GM21423 (cell line): ENCODE measurements at regions not wholly inside any gene's neighbourhood (a gene's known extent, or its start where the extent isn't known, plus 50 kb on each side); places are given as distances from the start of the nearest gene placed in this dataset.

Experiments used
- ATAC-seq: cut with Tn5 transposase; IDR thresholded peaks from one replicate; pipeline ENCODE4 v1.9.1; 2021; ENCODE audit warnings: mild to moderate bottlenecking, moderate library complexity; ENCODE audit not compliant: unreplicated experiment

GRCh38 chr3:187821616-187822317 lies 76.5 kb upstream of the BCL6 start:
- no peak for ATAC-seq

DNA sequence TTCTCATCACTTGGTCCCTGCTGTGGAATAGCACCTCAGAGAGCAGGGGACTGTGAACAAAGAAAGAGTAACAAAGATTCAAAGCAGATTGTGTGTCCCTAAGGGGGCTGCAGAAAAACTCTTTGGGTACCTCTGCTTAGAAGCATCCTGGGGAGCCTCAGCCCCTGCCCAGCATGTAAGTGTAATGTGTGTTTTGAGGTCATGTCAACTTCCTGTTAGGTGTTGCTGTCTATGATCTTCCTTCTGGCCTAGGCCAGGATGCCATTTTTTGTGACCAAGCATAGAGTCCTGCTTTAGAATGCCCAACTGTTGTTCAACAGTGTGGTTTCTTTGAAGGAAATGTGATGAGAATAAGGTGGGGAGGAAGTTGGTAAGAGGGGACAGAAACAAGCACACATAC lies 77.1 kb upstream of the BCL6 start:
- ATAC-seq: no peak

GRCh38 chr3:187823746-187824145 lies 78.5 kb upstream of the BCL6 start:
- ATAC-seq: no peak

GRCh38 chr3:187827723-187828122 lies 82.5 kb upstream of the BCL6 start:
- no peak for ATAC-seq

DNA sequence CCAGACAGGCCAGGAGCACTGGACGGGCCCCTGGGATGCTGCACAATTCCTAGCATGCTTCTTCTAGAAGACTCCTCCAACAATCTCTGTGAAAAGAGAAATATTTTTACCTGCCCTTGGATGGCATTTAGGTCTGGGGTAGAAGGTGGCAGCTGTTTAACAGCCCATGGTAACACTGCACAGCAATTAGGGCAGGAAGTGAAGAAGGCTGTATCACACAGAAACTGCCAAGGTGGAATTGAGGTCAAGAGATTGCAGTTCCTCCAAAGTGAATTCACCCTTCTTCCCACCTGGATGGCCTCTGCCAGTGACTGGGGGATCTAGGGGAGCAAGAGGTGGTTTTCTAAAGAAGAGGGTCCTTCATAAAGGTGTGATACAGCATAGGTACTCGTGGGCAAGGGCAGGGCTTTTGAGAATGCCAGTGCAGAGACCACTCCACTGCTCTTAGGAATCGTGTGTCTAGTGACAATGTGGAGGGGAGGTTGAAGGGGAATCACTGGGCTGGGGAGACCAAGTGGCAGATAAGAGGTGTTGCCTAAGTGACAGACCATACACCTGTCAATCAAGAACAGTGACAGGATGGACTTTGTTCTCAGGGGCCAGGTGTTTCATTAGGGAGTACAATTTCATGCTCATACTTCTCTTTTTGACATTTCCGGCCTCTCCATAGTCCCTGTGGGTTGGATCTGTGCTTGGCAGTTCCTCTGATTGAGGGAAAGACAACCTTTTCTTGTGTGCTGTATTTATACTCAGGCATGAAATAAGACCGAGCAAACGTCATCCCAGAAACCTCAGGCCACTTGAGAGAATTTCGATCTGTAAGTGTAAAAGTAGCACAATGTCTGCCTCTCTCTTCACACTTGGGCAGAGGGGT lies 83.5 kb upstream of the BCL6 start:
- ATAC-seq: peak; percentile 88

DNA sequence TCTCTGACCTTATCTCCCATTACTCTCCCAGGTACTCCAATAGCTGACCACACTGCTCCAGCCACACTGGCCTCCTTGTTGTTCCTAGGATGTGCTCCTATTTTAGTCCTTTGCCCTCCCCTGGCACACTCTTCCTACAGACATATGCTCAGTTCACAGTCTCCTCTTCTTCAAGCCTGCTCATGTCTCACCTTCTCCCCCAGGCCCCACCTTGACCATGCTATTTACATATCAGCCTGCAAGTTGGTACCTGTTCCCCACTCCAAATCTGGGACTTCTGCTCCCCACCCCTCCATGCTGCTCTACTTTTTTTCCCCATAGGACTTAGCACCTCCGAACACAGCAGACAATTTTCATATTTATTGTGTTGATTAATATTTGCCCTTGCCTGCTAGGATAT lies 84.9 kb upstream of the BCL6 start:
- no peak for ATAC-seq

DNA sequence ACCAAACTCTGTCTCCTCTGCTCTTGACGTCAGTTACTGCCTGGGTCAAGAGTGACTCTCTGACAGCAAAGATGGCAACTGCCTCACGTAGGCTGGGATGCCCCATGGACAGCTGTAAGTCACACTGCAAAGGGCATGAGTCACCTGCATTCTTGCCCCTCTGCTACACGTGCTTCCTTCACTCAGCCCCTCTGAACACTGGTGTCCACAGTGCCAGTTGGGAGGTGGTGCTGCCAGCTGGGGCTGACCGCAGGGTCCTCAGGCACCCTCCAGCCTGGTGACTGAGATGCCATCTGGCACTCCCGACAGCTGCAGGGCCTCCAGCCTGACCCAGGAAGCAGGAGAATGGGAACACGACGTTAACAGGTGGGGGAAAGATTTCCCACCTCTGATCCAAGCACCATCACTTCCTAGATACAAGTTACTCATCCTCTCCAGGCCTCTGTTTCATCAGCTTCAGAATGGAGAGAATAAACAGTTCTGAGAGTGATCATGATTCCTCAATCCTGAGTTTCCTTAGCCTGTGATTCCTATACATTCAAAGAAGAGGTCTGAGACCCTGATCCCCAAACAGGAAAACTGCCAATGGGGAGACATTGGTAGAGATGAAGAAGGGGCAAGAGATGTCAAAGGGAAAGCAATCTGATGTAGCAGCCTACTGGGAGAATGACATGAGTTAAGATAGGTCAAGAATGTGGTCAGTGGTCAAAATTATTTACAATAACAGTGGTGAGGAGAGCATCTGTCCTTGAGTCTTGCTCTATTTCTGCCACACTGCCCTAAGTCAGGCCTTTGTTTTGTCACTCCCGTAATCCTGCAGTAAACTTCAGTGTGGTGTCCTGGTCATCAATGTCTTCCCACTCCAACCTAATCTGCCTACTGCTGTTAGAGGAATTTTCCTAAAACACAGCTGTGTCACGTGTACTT lies 86.1 kb upstream of the BCL6 start:
- no peak for ATAC-seq

GRCh38 chr3:187832202-187832601 lies 86.9 kb upstream of the BCL6 start:
- no peak for ATAC-seq

DNA sequence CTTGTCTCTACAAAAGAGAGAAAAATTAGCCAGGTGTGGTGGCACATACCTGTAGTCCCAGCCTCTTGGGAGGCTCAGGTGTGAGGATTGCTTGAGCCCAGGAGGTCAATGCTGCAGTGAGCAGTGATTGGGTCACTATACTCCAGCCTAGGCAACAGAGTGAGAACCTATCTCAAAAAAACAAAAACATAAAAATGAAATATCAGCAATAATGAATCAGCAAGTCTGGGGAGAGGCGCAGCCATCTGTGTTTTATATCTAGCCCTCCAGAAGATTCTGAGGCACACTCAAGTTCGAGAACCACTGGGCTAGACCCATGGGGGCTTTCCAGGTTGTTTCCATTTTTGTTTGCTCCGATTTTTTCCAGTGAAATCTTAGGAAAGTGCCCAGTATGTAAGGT lies 88.1 kb upstream of the BCL6 start:
- ATAC-seq: no peak

DNA sequence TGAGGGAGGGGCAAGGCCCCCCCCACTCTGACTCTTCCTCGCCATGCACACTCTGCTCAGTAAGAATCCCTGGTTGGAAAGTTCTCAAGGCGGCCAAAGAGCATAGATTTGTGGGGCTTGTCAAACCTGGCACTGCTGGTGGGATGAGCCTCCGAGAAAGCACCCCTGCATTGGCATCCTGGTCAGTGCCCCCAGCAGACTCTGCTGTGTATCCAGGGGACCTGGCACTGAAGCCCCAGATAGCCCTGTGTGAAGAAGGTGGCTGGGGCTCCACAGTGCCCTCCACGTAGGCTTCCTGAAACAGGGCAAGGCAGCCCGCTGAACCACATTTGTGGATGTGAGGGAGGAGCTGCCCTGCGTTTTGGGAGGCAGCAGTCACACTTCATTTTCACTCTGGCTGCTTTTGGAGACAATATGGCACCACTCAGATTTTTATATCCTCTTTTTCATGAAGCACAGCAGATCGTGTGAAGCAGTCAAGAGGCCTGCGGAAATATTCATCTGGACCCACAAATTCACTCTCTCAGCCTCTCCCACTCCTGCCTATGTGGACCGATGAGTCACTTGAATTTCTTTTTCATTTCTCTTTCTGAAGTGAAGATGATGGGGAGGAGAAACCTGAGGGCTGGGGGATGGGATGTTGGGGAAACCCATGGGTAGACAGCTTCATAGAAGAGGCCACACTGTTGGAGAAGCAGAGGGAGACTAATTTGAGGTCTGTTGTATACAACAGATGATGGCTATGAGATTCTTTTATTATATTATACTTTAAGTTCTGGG lies 88.7 kb upstream of the BCL6 start:
- no peak for ATAC-seq

GRCh38 chr3:187836823-187837770 lies 91.8 kb upstream of the BCL6 start:
- no peak for ATAC-seq

DNA sequence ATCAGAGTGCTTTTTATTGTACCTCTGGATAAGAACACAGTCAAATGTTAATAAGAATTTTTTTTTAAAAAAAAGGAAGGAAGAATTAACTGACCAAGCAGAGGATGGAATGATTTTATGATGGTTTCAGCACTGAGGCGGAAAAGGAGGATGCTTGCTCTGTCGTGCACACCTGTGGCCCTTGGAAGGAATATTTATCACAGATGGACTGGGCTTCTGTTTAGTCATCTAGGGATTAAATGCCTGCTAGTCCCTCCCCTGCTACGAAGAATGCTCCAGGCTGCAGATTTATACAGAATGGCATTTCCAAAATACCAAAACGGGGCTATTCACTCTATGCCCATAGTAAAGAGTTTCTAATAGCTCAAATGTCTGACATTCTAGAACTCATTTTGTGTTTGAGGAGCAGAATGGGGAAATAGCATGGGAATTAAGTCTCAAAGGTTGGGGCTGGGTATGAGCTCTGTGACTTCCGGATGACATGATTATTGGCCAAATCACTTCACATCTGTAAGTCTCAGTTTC lies 92.8 kb upstream of the BCL6 start:
- ATAC-seq: no peak

DNA sequence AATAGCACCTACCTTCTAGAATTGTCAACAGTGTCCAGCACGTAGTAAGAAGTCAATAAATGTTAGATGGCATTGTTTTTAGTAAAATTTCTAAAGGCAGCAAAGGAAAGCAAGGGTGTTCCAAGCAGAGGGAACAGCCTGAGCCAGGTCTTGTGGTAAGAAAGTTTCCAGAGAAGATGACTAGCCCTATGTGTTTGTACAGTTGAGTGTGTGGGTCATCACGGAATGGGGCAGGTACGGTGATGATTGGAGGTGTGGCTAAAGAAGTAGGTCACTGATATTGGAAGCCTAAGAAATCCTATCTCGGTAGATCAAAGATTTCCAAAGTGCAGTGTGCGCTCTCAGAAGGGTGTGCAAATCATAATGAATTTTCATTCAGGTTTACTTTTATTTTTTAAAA lies 94.2 kb upstream of the BCL6 start:
- no peak for ATAC-seq

GRCh38 chr3:187840856-187841255 lies 95.6 kb upstream of the BCL6 start:
- no peak for ATAC-seq

- ATAC-seq: no peak
Observed at GRCh38 chr3:187841560-187841959, 96.3 kb upstream of the BCL6 start.

- no peak for ATAC-seq
Observed at GRCh38 chr3:187843654-187844053, 98.4 kb upstream of the BCL6 start.

DNA sequence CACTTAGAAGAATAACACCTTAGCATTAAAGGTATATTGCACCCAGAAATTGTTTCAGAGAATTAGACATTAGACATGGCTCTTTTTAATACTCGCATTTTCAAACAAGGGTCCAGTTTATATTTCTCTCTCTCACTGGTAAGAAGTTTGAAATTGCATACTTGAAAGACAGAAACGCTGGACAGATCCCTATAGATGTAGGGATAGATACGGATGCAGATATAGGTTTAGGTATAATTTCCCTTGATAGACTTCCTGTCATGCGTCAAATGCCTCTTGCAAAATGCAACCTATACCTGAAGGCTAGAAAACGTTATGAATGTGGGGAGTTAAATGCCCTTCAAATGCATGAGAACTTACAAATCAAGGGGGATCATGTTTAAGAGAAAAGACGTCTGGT lies 99.4 kb upstream of the BCL6 start:
- no peak for ATAC-seq

- no peak for ATAC-seq
Observed at GRCh38 chr3:187845826-187846225, 100.6 kb upstream of the BCL6 start.

DNA sequence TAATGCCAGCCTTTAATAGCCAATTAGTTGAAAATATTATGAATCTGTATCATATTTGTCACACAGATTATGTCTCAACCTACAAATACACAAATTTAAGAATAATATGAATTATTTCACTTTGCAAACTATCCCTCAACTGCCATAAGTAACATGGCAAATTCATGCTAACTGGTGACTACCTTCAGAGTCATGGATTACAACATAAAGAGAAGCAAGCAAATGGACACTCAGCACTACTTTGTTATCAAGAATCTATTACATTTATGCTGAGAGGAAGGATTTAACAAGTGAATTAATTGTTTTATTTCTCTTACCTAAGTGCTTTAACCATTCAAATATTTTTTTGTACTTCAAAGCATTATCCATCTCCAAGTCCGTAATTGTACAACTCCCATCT lies 103.1 kb upstream of the BCL6 start:
- ATAC-seq: no peak
